Keratinocyte (primary cell): ENCODE measurements at regions not wholly inside any gene's neighbourhood (a gene's known extent, or its start where the extent isn't known, plus 50 kb on each side); places are given as distances from the start of the nearest gene placed in this dataset.

Experiments
- CTCF ChIP-seq, 3 experiments: IDR thresholded peaks in 1 of 3; conservative IDR thresholded peaks in 1 of 3; optimal IDR thresholded peaks in 1 of 3; 2 replicates in 2 of 3; 3 replicates in 1 of 3; pipeline versions ENCODE3 to v1.5.1; 2011; ENCODE audit warnings: low read length in 3 of 3, mild to moderate bottlenecking in 3 of 3, moderate library complexity in 2 of 3, control low read depth in 1 of 3, inconsistent platforms in 1 of 3; ENCODE audit not compliant: insufficient read depth in 2 of 3; ENCODE audit errors: extremely low read depth in 1 of 3
- EZH2 ChIP-seq: IDR thresholded peaks from one replicate; pipeline ENCODE4 v1.6.1; 2012; ENCODE audit warnings: inconsistent platforms, mild to moderate bottlenecking, low read length, moderate library complexity

DNA sequence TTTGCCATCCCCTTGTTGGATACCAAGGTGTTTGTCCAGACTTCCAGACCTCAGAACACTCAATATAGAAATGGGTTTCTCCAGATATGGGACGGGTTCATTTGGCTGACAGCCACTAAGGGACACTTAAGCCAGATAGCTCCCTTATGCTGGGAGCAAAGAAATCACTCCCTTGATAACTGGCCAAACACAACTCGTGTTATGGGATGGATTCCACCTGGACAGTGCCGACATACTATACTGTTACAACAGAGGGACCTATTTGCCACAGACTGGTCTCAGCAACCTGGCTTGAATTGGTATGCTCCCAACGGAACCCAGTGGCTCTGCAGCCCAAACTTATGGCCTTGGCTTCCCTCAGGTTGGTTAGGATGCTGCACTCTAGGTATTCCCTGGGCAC is 114.0 kb upstream of the PLCL2 start:
- TF ChIP-seq CTCF (optimal IDR thresholded peaks at IDR 0.05 in 1 of 3, IDR thresholded peaks at IDR 0.05 in 1 of 3, conservative IDR thresholded peaks at IDR 0.05 in 1 of 3; ENCODE audit: extremely low read depth in 1 of 3, insufficient read depth in 2 of 3, low read length in 3 of 3) (no peak), EZH2 (no peak)
